Lower leg skin (tissue), 4 donors: ENCODE measurements at regions not wholly inside any gene's neighbourhood (a gene's known extent, or its start where the extent isn't known, plus 50 kb on each side); places are given as distances from the start of the nearest gene placed in this dataset.
"Not testable (repeated sequence)": the region's sequence is repeated elsewhere in the genome, so short reads cannot be mapped to it uniquely, and the experiment has no call there.

Source experiments
- DNase-seq, 2 donors: peaks; one replicate each; pipeline ENCODE4 v3.0.0-alpha.2; 2019; ENCODE audit warnings: low spot score in 2 of 2
- H3K4me3 ChIP-seq: fragments of 200-600 bp; sonication (generic); 2 replicates; pipeline ENCODE4 v1.5.1; 2017; ENCODE audit warnings: mild to moderate bottlenecking, low read depth; ENCODE audit not compliant: poor library complexity, severe bottlenecking
- POLR2A ChIP-seq, 2 donors: fragments of 450-650 bp; IDR thresholded peaks; one replicate each; pipeline ENCODE4 v1.6.1; 2016 to 2017; ENCODE audit warnings: antibody characterized with exemption in 2 of 2, mild to moderate bottlenecking in 1 of 2, moderate library complexity in 1 of 2
- WGBS, 2 donors: methylation state at CpG; one replicate each; pipeline ENCODE4 v1.1.5; 2018; 5-methylcytosine and 5-hydroxymethylcytosine counted together
- intact Hi-C: fragments of 100-400 bp; cut with DNase I; formaldehyde crosslinking; loops from one replicate; pipeline ENCODE4 v1.15.0; 2023; ENCODE audit warnings: low total_unique reads
- TF ChIP-seq, protein P1 (sequence below), 3 donors: fragments of 450-650 bp; IDR thresholded peaks; one replicate each; pipeline ENCODE4 v1.5.1; 2016; ENCODE audit warnings: antibody characterized with exemption in 3 of 3, mild to moderate bottlenecking in 3 of 3, moderate library complexity in 2 of 3

DNA sequence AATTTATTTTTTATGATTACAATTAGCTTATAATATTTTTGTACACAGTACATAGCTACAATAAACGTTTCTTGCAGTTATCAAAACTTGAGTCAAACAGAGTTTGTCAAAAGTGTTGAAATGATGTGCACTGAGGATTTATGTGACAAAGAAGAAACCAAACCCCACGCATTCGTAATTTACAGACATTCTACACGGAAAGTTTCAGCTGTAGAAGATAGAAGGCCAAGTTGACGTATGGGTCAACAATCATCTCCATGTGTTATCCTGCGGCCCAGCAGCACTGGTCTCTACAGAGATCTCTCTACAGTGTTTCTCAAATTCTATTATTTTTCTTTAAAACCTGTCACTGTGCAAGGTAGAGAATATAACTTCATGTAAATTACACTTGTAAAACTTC lies 1507.6 kb downstream of the PCDH9 start:
- intact Hi-C loops, result no loop called here

DNA sequence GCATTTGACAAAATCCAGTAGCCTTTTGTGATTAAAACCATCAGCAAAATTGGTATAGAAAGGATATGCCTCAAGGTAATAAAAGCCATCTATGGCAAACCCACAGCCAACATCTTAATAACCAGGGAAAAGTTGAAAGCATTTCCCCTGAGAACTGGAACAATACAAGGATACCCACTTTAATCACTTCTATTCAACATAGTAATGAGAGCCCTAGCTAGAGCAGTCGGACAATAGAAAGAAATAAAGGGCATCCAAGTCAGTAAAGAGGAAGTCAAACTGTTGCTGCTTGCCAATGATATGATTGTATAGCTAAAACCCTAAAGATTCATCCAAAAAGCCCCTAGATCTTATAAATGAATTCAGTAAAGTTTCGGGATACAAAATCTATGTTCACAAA lies 1510.3 kb downstream of the PCDH9 start:
- no peak for TF ChIP-seq POLR2A (IDR thresholded peaks at IDR 0.05)
- TF ChIP-seq, protein P1, sequence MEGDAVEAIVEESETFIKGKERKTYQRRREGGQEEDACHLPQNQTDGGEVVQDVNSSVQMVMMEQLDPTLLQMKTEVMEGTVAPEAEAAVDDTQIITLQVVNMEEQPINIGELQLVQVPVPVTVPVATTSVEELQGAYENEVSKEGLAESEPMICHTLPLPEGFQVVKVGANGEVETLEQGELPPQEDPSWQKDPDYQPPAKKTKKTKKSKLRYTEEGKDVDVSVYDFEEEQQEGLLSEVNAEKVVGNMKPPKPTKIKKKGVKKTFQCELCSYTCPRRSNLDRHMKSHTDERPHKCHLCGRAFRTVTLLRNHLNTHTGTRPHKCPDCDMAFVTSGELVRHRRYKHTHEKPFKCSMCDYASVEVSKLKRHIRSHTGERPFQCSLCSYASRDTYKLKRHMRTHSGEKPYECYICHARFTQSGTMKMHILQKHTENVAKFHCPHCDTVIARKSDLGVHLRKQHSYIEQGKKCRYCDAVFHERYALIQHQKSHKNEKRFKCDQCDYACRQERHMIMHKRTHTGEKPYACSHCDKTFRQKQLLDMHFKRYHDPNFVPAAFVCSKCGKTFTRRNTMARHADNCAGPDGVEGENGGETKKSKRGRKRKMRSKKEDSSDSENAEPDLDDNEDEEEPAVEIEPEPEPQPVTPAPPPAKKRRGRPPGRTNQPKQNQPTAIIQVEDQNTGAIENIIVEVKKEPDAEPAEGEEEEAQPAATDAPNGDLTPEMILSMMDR (IDR thresholded peaks at IDR 0.05), result no peak
- intact Hi-C loops, result no loop called here
- DNase-seq, result no peak
- WGBS, 2 donors, result 81% methylated on average over 2 of the region's 2 CpGs
- H3K4me3 ChIP-seq, result no peak overlapping the region

More for the DNA sequence above, 1507.6 kb downstream of the PCDH9 start:
- no peak overlapping the region for H3K4me3 ChIP-seq
- TF ChIP-seq POLR2A (IDR thresholded peaks at IDR 0.05), result no peak
- TF ChIP-seq, protein P1 (IDR thresholded peaks at IDR 0.05), result no peak
- WGBS, 2 donors, result 74 to 79% methylated on average over 6 of the region's 6 CpGs
- no peak for DNase-seq

DNA sequence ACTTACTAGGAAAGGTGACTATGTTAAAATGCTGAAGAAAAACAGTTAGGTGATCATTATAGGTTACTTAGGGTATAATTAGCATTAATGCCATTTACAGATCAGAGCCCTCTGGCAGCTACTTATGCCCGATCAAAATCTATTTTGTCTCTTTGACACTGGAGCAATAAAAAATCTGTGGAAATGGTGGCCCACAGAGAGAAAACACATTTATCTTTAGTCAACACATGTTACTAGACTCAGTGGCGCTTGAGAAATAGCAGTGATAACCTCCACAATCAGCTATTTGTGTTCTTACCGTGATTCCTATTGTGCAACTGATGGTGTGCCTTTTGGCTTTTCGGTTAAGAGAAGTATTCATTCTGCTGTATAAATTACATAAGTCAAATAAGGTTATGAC lies 1519.6 kb downstream of the PCDH9 start:
- H3K4me3 ChIP-seq, result no peak overlapping the region
- TF ChIP-seq POLR2A (IDR thresholded peaks at IDR 0.05), result no peak
- TF ChIP-seq, protein P1 (IDR thresholded peaks at IDR 0.05), result no peak
- no peak for DNase-seq
- intact Hi-C loops, result no loop called here
- 63 to 75% methylated on average over 4 of the region's 4 CpGs for WGBS, 2 donors

DNA sequence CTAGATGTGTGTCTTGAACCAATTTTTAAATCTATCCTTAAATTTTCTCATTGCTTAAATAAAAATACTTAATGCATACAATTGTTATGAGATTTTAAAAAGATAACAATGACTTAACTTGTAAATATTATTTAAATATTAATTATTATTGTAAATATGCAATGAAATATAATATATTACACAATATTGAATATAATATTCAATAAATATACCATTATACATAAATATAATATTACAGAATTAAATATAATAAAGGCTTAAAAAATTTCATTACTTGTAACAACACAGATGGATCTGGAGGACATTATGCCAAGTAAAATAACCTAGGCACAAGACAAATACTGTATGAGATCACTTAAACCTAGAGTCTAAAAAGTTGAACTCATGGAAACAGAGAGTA lies 1532.3 kb downstream of the PCDH9 start:
- intact Hi-C loops, result no loop called here
- no peak overlapping the region for H3K4me3 ChIP-seq
- TF ChIP-seq, protein P1 (IDR thresholded peaks at IDR 0.05), result no peak
- no peak for TF ChIP-seq POLR2A (IDR thresholded peaks at IDR 0.05)
- no peak for DNase-seq

DNA sequence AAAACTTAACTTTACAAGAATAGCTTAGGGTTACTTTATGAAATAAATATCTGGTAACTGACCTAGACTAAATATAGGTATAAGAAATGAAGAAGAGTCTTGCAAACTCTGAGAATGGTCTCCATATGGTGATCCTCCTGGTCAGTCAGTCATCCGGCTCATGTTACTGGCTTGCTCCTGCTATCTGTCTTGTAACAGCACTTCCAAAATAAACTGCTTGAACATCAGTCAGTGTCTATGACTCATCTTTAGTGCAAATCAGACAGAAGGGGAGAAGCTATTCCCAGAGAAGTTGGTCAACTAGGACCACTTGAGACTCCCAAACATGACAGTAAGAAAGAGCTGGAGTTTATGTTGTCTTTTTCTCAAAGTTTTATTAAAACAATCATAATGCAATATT lies 1550.9 kb downstream of the PCDH9 start:
- 74 to 81% methylated on average over 1 of the region's 1 CpG for WGBS, 2 donors
- TF ChIP-seq POLR2A (IDR thresholded peaks at IDR 0.05), result no peak
- TF ChIP-seq, protein P1 (IDR thresholded peaks at IDR 0.05), result no peak
- no peak overlapping the region for H3K4me3 ChIP-seq
- intact Hi-C loops, result no loop called here
- DNase-seq, result no peak

DNA sequence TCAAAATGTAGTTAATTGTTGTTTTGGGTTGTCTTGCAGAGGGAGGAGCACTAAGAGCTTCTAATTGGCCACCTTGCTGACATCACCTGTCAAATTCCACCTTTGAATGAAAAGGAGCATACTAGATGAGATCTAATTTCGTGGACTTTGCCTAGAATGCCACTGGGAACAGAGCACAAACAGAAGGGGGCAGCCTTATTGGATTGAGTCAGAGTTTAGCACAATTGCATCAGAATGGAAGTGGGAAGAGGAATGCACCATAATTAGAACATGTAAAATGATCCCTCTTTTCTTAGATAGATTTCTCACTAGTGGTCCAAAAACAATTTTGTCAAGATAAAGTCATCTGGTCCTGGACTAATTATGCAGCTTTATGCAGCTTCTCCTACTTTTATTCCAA lies 1552.2 kb downstream of the PCDH9 start:
- no peak for TF ChIP-seq POLR2A (IDR thresholded peaks at IDR 0.05)
- TF ChIP-seq, protein P1 (IDR thresholded peaks at IDR 0.05), result no peak
- H3K4me3 ChIP-seq, result no peak overlapping the region
- no peak for DNase-seq
- WGBS, 2 donors, result 41 to 45% methylated on average over 1 of the region's 1 CpG
- intact Hi-C loops, result no loop called here

DNA sequence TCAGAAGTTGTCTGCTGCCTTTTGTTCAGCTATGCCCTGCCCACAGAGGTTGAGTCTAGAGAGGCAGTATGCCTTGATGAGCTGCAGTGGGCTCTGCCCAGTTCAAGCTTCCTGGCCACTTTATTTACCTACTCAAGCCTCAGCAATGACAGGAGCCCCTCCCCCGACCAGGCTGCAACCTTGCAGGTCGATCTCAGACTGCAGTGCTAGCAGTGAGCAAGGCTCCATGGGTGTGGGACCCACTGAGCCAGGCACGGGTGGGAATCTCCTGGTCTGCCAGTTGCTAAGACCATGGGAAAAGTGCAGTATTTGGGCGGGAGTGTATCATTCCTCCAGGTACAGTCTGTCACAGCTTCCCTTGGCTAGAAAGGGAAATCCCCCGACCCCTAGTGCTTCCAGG lies 1554.8 kb downstream of the PCDH9 start:
- 81 to 92% methylated on average over 4 to 5 of the region's 5 CpGs for WGBS, 2 donors
- DNase-seq, H3K4me3 ChIP-seq, intact Hi-C loops: not testable (repeated sequence)
